ENCODE measurements at regions not wholly inside any gene's neighbourhood (a gene's known extent, or its start where the extent isn't known, plus 50 kb on each side); places are given as distances from the start of the nearest gene placed in this dataset.
A peak's percentile ranks its signal among the peaks of the same experiment; 100 is the strongest.

DNA sequence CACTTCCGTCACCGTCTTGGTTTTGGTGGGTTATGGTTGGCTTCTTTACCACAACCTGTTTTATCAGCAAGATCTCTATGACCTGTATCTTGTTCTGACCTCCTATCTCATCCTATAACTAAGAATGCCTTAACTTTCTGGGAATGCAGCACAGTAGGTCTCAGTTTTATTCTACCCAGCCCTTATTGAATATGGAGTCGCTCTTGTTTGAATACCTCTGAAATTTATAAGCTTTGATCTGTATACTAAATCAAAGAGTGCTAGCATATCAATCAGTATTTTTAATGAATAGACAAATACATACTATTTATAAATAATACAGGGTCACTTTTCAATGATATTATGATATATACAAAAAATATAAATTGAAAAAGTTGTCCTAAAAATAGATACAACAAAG, 690.0 kb downstream of the TRAM1L1 start:
- in situ Hi-C loops (cut with MboI; ENCODE audit: low sequenced_read_pairs) = no loop called here
- Histone ChIP-seq H3K9me3 (no peaks in the 10 kb centered on the region), H3K36me3 (replicated peaks) (no peaks in the 10 kb centered on the region), H3K4me1 (no peaks in the 10 kb centered on the region), H3K4me3 (no peak overlapping the region), H3K27me3 (ENCODE audit: low read depth) (no peaks in the 10 kb centered on the region)
- DNase-seq (ENCODE audit: low spot score in 2 of 2) = no peak

DNA sequence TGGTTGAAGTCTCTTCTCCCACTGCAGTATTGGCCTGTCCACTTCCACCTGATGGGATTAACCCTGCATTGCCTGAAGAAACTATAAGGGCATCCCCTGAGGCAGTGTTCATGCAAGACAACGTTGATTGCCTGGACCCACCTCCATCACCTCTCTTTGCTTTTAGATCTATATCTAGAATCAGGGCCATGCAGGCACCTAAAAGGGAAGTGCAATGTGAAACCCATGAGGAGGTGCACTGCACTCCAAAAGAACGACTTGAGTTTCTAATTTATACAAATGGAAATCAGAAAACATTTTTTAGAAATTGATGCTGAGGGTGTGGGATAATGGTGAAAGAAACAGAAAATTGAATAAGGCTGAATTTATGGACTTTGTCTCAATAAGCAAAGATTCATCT, 694.4 kb downstream of the TRAM1L1 start:
- no peaks in the 10 kb centered on the region for H3K36me3 ChIP-seq (replicated peaks)
- no peak for DNase-seq (ENCODE audit: low spot score in 2 of 2)
- no peak overlapping the region for H3K4me3 ChIP-seq
- in situ Hi-C loops (cut with MboI; ENCODE audit: low sequenced_read_pairs) = no loop called here
- H3K9me3 ChIP-seq = no peaks in the 10 kb centered on the region
- H3K4me1 ChIP-seq = no peaks in the 10 kb centered on the region
- no peaks in the 10 kb centered on the region for H3K27me3 ChIP-seq (ENCODE audit: low read depth)

DNA sequence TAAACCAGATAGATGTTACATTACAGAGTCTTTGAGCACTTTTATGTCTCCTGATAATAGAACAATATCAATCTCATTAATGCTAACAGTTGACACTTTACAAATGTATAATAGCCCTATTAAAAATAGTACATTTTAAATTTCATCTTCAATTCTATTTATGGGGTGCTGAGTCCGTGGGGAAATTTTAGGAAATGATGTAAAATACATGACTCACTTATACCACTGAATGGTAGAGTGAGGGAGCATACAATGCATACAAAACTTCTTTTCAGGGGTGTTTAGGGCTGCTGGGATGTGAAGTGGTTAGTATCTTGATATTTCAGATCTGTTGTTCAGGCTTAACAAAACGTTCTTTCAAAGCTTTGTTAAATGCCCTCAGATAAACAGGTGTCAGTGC, 696.2 kb downstream of the TRAM1L1 start:
- Histone ChIP-seq H3K36me3 (replicated peaks) (no peaks in the 10 kb centered on the region), H3K4me1 (no peaks in the 10 kb centered on the region), H3K4me3 (no peak overlapping the region), H3K9me3 (no peaks in the 10 kb centered on the region), H3K27me3 (ENCODE audit: low read depth) (no peaks in the 10 kb centered on the region)
- in situ Hi-C loops (cut with MboI; ENCODE audit: low sequenced_read_pairs) = no loop called here
- no peak for DNase-seq (ENCODE audit: low spot score in 2 of 2)

DNA sequence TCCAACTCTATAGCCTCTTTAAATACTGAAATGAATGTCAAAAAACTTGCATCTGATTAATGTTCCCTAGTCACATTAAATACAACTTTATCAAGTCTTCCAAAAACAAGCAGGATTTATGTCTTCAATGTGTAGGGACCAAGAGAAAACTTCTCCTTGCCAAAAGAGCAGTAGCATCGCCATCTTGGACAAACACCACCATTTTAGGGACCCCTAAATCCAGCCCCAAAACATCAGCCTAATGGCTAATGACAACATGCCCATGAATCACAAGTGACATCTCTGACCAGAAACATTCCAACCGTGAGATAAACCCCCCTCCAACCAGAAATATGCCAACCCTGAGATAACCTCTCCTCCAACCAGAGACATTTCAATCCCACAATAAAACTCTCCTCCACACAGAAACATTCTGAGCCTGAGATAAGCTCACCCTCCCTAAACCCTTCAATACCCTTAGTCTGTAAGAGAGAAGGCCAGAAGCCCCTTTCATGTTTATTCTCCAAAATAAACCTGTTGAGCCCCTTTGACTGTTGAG, 697.4 kb downstream of the TRAM1L1 start:
- Histone ChIP-seq H3K4me1 (no peaks in the 10 kb centered on the region), H3K36me3 (replicated peaks) (no peaks in the 10 kb centered on the region), H3K9me3 (no peaks in the 10 kb centered on the region), H3K27me3 (ENCODE audit: low read depth) (no peaks in the 10 kb centered on the region), H3K4me3 (no peak overlapping the region)
- DNase-seq (ENCODE audit: low spot score in 2 of 2) = no peak
- in situ Hi-C loops (cut with MboI; ENCODE audit: low sequenced_read_pairs) = no loop called here

DNA sequence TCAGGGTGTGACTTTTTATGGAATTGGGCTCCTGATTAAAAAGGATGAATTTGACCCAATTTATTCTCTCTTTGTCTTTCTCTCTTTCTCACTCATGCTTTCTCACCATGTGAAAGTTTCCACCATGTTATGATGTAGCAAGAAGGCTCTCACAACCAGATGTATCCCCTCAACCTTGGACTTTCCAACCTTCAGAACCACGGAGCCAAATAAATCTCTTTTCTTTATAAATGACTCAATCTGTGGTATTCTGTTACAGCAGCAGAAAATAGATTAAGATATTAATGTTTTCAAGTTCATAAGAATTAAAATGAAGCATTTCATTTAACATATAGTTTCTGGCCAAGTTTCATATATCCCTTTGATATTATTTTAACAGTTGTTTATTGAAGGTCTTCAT, 698.5 kb downstream of the TRAM1L1 start:
- Histone ChIP-seq H3K9me3 (no peaks in the 10 kb centered on the region), H3K27me3 (ENCODE audit: low read depth) (no peaks in the 10 kb centered on the region), H3K4me3 (no peak overlapping the region), H3K36me3 (replicated peaks) (no peaks in the 10 kb centered on the region), H3K4me1 (no peaks in the 10 kb centered on the region)
- no peak for DNase-seq (ENCODE audit: low spot score in 2 of 2)
- in situ Hi-C loops (cut with MboI; ENCODE audit: low sequenced_read_pairs) = no loop called here

DNA sequence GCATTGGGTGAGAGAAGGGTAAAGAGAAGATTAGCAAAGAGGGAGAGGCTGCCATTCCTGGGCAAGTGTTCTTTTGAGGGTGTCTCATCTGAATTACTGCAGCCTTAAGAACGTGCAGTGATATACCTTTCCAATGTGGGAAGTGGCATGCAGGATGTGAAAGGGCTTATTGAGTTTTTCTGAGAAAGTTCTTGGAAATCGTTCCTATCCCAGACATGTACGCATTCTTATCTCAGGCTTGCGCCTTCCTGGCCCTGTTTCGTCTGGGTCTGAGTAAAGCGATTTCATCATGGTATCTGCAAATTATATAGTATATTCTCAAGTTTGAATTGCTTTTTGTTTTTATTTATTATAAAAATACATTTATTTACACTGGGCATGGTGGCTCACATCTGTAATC, 699.8 kb downstream of the TRAM1L1 start:
- no peaks in the 10 kb centered on the region for H3K4me1 ChIP-seq
- no peak for DNase-seq (ENCODE audit: low spot score in 2 of 2)
- in situ Hi-C loops (cut with MboI; ENCODE audit: low sequenced_read_pairs) = no loop called here

DNA sequence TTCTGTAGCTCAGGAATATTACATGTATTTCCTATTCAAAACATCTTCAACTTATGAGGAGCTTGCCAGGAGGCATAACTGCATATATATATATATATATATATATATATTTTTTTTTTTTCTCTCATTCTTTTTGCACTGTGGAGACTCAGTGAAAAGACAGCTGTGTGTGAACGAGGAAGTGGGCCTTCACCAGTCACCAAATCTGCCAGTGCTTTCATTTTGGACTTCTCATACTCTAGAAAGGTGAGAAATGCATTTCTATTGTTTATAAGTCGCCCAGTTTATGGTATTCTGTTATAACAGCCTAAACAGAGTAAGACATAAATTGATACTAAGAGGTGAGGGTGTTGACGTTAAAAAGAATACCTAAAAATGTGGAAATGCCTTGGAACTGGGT, 710.6 kb downstream of the TRAM1L1 start:
- no peak for DNase-seq (ENCODE audit: low spot score in 2 of 2)
- Histone ChIP-seq H3K4me1 (no peaks in the 10 kb centered on the region), H3K9me3 (no peaks in the 10 kb centered on the region), H3K36me3 (replicated peaks) (no peaks in the 10 kb centered on the region), H3K27me3 (ENCODE audit: low read depth) (no peaks in the 10 kb centered on the region), H3K4me3 (no peak overlapping the region)
- in situ Hi-C loops (cut with MboI; ENCODE audit: low sequenced_read_pairs) = no loop called here

More for the DNA sequence above, 699.8 kb downstream of the TRAM1L1 start:
- Histone ChIP-seq H3K9me3 (no peaks in the 10 kb centered on the region), H3K27me3 (ENCODE audit: low read depth) (no peaks in the 10 kb centered on the region), H3K4me3 (no peak overlapping the region), H3K36me3 (replicated peaks) (no peaks in the 10 kb centered on the region)

DNA sequence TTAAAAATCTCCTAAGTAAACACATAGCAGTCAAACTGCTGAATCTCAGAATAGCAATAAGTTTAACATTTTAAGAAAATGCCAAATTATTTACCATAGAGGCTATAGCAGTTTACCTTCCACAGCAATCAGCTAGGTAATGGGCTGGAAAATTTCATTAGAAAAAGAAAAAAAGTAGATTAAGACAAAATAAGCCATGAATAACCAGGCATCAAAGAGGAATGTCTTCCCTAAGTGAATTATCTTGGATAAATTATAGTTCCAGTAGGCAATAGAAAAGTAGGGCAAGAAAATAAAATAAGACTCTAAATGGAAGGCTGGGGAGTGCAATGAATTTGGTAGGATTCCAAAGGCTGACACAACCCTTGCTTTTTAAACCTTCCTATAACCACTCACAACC, 722.8 kb downstream of the TRAM1L1 start:
- Histone ChIP-seq H3K27me3 (ENCODE audit: low read depth) (no peaks in the 10 kb centered on the region), H3K4me1 (no peaks in the 10 kb centered on the region), H3K4me3 (no peak overlapping the region), H3K9me3 (0 out of 2 replicates have a peak, but pooled peaks cover 2% of the 10 kb centered on the region), H3K36me3 (replicated peaks) (no peaks in the 10 kb centered on the region)
- DNase-seq (ENCODE audit: low spot score in 2 of 2) = no peak
- in situ Hi-C loops (cut with MboI; ENCODE audit: low sequenced_read_pairs) = no loop called here

DNA sequence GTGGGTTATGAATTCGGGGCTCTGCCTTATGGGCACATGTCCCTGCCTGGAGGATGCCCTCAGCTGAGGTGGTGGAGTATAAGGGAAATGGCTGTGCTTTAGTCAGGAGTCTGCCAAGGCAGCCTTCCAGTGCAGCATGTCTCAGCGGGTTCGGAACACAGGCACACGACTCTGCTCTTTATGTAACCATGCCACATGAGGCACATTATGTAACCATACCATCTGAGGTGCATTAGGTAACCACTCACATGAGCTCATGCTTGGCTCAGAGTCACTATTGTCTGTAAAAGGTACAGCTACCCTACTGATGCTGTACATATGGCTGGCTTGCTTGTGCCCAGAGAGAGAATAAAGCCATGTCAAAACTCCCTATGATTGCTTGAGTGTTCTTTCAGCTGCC, 723.6 kb downstream of the TRAM1L1 start:
- DNase-seq (ENCODE audit: low spot score in 2 of 2) = no peak
- in situ Hi-C loops (cut with MboI; ENCODE audit: low sequenced_read_pairs) = no loop called here
- 0 out of 2 replicates have a peak, but pooled peaks cover 2% of the 10 kb centered on the region for H3K9me3 ChIP-seq

DNA sequence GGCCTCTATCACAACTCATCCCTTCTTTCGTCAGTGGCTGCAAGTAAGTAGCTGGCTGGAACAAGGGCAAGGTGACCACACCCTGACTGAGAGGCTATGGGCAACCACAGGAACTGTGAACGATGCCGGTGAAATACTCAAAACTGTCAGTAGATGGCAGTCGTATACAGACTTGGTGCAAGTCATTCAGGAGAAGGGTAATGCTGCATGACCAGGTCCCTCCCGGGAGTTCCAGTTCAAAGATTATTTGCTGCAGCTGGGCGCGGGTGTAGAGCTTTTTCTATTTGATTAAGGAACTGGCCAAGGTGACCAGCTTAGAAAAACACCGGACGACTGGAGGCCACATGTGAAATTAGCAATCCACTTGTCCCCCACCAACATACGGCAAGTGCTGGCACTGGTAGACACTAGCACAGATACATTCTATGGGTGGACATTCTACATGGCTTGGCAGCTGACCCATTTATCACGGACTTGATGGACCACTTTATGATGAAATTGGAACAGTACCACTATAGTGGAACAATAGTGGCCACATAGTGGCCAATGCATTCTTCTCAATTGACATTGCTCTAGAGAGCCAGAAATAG, 726.6 kb downstream of the TRAM1L1 start:
- in situ Hi-C loops (cut with MboI; ENCODE audit: low sequenced_read_pairs) = no loop called here
- no peaks in the 10 kb centered on the region for H3K36me3 ChIP-seq (replicated peaks)
- DNase-seq (ENCODE audit: low spot score in 2 of 2) = peak; percentile 75 to 85

More for the DNA sequence above, 723.6 kb downstream of the TRAM1L1 start:
- Histone ChIP-seq H3K27me3 (ENCODE audit: low read depth) (no peaks in the 10 kb centered on the region), H3K4me3 (no peak overlapping the region), H3K36me3 (replicated peaks) (no peaks in the 10 kb centered on the region), H3K4me1 (no peaks in the 10 kb centered on the region)

DNA sequence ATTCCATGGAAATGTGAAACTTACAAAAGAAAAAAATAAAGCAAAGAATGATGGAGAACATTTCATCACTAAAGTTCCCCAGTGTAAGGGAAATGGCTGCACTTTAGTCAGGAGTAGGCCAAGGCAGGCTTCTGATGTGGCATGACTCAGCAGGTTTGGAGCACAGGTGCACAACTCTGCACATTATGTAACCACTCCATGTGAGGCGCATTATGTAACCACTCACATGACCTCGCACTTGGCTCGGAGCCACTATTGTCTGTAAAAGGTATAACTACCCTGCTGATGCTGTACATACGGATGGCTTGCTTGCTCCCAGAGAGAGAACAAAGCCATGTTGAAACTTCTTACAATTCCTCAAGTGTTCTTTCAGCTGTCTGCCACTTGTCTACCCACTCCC, 727.6 kb downstream of the TRAM1L1 start:
- no peak overlapping the region for H3K4me3 ChIP-seq
- H3K4me1 ChIP-seq = no peaks in the 10 kb centered on the region
- H3K9me3 ChIP-seq = 0 out of 2 replicates have a peak, but pooled peaks cover 2% of the 10 kb centered on the region
- no peaks in the 10 kb centered on the region for H3K36me3 ChIP-seq (replicated peaks)
- DNase-seq (ENCODE audit: low spot score in 2 of 2) = no peak
- H3K27me3 ChIP-seq (ENCODE audit: low read depth) = no peaks in the 10 kb centered on the region
- in situ Hi-C loops (cut with MboI; ENCODE audit: low sequenced_read_pairs) = no loop called here

More for the DNA sequence above, 726.6 kb downstream of the TRAM1L1 start:
- Histone ChIP-seq H3K9me3 (0 out of 2 replicates have a peak, but pooled peaks cover 2% of the 10 kb centered on the region), H3K4me3 (no peak overlapping the region), H3K27me3 (ENCODE audit: low read depth) (no peaks in the 10 kb centered on the region), H3K4me1 (no peaks in the 10 kb centered on the region)

DNA sequence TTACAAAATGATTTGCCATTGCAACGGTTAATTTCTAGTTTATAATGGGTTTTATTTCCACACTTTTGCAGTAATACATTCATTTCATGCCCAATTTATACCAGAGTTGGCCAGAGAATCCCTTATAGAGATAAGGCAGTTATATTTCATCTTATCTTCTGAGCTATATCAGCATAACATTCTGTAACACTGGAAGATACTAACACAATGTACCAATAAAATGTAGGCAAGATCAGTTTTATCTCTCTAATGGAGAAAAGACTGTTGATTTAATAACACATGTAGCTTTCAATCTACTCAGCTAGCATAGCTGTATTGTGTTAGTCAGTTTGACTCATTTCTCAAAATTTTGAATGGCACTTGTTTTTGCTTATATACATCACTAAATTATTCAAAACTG, 738.6 kb downstream of the TRAM1L1 start:
- Histone ChIP-seq H3K27me3 (ENCODE audit: low read depth) (no peaks in the 10 kb centered on the region), H3K36me3 (replicated peaks) (no peaks in the 10 kb centered on the region), H3K4me1 (no peaks in the 10 kb centered on the region), H3K4me3 (no peak overlapping the region), H3K9me3 (no peaks in the 10 kb centered on the region)
- in situ Hi-C loops (cut with MboI; ENCODE audit: low sequenced_read_pairs) = no loop called here
- no peak for DNase-seq (ENCODE audit: low spot score in 2 of 2)

DNA sequence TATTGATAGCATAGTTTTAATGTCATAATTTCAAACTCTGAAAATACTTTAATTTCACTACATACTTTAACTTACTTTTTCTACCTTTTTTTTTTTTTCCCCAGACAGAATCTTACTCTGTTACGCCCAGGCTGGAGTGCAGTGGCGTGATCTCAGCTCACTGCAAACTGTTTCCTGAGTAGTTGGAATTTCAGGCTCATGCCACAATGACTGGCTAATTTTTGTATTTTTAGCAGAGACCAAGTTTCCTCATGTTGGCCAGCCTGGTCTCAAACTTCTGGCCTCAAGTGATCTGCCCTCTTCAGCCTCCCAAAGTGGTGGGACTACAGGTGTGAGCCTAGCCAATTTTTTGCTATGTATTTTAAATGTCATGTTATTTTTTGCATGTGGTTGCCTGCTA, 741.6 kb downstream of the TRAM1L1 start:
- Histone ChIP-seq H3K9me3 (no peaks in the 10 kb centered on the region), H3K27me3 (ENCODE audit: low read depth) (no peaks in the 10 kb centered on the region), H3K4me1 (no peaks in the 10 kb centered on the region), H3K4me3 (no peak overlapping the region), H3K36me3 (replicated peaks) (no peaks in the 10 kb centered on the region)
- DNase-seq (ENCODE audit: low spot score in 2 of 2) = no peak
- in situ Hi-C loops (cut with MboI; ENCODE audit: low sequenced_read_pairs) = no loop called here

DNA sequence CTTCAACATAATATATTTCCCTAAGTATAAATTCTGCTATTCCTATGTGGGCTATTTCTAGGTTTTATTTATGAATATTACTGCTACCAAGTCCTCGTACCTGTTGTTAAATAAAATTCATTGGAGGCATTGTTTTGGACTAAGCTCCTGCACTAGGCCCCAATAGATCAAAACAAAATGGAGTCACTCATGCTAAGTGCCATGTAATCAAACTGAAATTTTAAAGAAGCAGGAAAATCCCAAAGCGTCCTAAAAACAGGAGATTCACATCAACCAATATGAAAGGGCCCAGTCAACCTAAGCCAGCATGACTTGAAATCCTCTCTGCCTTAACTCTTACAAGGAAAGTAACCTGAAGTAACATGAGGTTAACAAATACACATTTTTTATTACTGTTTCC, 743.2 kb downstream of the TRAM1L1 start:
- Histone ChIP-seq H3K4me1 (no peaks in the 10 kb centered on the region), H3K27me3 (ENCODE audit: low read depth) (no peaks in the 10 kb centered on the region), H3K36me3 (replicated peaks) (no peaks in the 10 kb centered on the region), H3K4me3 (no peak overlapping the region), H3K9me3 (no peaks in the 10 kb centered on the region)
- in situ Hi-C loops (cut with MboI; ENCODE audit: low sequenced_read_pairs) = no loop called here
- DNase-seq (ENCODE audit: low spot score in 2 of 2) = no peak

DNA sequence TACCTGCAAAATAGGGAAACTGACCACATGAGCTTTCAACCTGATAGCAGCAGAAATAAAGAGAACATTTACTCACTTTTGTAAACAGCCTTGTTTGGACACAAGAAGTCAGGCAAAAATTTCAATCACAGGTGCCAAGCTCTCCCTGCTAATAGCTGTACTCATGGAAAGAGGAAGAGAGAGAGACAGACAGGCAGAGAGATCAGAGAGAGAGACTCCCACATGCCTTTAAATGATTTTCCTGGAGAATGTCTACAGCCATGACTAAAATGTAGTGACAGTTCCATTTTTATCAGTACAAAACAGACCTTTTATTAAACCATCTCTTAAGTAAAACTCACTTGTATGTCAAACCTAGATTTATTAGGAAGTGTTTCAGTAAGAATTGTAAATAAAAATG, 752.9 kb downstream of the TRAM1L1 start:
- Histone ChIP-seq H3K9me3 (no peaks in the 10 kb centered on the region), H3K4me3 (no peak overlapping the region), H3K36me3 (replicated peaks) (no peaks in the 10 kb centered on the region), H3K4me1 (no peaks in the 10 kb centered on the region), H3K27me3 (ENCODE audit: low read depth) (no peaks in the 10 kb centered on the region)
- no peak for DNase-seq (ENCODE audit: low spot score in 2 of 2)
- in situ Hi-C loops (cut with MboI; ENCODE audit: low sequenced_read_pairs) = no loop called here
